GM19238 (cell line): ENCODE measurements at regions not wholly inside any gene's neighbourhood (a gene's known extent, or its start where the extent isn't known, plus 50 kb on each side); places are given as distances from the start of the nearest gene placed in this dataset.

Experiments used
- DNase-seq: peaks from one replicate; pipeline ENCODE4 v3.0.0; 2011; ENCODE audit warnings: low spot score; ENCODE audit not compliant: insufficient read length

GRCh38 chr3:21357241-21357640 is 393.8 kb downstream of the ZNF385D start:
- DNase-seq, result no peak

GRCh38 chr3:21356402-21356801 is 394.6 kb downstream of the ZNF385D start:
- no peak for DNase-seq

- DNase-seq, result no peak
Observed at GRCh38 chr3:21345382-21345976, 405.5 kb downstream of the ZNF385D start.

DNA sequence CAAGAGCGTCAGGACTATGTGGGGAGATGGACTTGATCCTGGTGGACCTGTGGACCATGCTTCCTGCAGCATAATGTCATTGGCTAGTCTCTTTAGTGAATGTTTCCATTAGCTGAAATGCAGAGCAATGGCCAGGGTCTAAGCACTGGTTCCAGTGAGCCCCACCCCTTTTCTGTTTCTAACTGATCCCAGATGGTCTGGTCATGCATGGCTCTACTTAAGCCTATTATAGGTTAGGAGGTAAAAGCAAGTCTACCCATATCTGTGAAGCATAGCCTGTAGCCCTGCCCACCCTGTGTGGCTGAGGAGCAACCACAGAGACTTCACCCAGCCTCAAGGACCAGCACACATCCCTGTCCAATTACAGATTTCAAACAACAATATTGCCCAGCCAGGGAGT is 419.2 kb downstream of the ZNF385D start:
- no peak for DNase-seq

DNA sequence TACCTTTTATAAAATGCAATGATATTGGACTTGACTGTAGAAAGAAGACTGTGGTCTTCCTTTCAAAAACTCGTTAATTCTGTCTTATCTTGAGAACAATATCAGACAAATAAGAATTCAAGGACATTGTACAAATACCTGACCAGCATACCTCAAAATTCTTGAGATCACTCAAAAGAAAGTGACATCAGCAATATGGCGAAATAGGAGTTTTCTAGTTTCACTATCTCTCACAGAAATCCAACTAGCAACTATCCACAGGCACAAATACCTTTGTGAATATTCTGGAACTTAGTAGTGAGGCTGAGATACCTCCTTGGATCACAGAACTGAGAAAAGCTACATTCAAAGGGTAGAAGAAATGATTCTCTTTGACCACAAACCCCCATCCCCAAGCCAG is 419.7 kb downstream of the ZNF385D start:
- DNase-seq, result no peak

DNA sequence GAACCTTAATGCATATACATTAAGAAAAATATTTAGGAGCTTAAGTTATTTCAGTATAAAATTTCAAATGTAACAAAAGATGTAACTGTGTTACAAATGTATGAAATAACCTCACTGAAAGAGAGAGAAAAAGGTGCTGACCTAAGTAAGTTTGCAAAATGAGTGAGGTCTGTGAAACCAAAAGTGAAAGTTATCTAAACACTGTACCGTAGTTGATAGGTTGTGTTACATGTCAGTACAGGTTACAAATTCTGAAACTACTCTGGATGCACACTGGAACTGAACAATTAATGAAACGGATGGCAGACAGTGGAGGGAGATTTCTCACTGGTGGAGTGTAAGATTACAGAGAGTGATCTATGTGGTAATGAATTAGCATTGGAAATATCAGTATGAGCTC is 420.7 kb downstream of the ZNF385D start:
- no peak for DNase-seq

DNA sequence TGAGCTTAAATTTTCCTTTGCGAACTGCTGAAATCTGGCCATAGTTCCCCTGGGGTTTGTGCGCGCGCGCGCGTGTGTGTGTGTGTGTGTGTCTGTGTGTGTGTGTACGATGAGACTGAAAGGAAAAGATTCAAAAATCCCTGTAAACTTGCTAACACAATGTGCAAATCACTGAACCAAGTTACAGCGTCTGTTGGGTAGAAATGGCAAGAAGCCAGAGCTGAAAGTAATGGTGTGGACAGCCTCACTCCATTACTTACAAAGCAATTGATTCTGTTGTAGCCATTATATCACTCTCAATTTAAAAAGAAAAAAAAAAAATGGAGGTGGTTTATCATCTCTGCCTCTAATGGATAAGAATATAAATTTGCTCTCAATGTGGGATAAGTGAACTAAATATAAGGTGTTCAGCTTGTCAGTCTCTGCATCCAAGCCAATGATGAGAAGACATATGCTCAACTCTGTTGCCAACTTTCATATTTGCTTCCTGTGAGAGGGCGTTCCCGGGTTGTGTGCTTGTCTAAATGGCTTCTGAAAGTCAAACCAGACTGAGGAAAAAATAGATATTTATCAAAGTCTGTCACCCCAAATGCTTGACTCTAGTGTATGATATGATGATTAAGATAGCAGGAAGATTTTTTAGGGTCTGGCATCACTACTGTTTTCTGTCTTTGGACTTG is 422.2 kb downstream of the ZNF385D start:
- no peak for DNase-seq

DNA sequence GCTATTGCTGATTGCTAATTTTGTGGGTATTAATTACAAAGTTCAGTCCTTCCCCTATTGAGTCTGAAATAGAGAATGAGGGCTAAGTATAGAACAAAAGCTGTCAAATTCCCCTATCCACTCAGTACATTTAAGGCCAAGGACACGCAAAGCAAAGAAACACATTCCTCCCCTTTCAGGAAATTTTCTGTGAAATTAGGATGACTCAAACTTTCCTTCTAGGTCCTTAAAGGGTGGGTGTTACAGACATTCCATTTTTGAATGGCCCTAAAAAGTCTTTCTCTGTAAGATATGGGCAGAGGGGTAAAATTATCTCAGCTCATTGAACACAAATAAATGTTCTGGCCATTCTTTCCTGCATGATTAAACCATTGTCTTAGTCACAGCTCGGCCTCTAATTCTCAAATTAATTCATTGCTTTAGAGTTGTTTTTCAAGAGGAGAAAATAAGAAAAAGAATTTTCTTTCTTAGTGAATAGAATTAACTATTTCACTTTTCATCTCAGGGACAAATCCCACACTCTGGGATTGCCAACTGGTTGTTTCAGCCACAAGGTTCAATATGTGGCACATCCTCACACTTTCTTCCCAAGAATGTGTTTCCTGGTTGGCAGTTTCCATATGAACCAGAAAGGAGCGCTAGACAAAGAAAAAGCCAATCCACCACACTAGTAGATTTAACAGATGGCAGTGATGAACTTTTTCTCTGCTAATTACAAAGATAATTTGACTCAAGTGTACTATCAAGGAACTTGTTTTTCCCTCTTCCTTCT is 424.1 kb downstream of the ZNF385D start:
- no peak for DNase-seq

DNA sequence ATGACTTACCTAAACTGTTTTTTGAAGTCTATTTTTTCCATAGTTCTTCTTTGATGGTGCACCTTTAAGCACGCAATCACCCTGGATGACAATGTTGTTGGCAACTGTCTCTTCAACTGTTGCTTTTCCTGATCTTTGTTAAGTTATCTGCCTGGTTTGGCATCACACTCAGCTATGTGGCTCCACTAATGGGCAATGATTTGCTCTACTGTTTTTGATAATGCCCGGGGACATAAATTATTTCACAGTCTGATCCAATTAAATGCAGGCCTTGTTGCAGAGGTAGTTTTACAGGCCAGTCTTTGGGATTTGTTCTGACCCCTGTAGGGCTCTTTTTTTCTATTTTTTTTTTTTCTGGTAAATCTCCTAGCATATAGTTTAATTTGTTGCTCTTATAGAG is 436.3 kb downstream of the ZNF385D start:
- no peak for DNase-seq

- no peak for DNase-seq
Observed at GRCh38 chr3:21310891-21311290, 440.1 kb downstream of the ZNF385D start.

DNA sequence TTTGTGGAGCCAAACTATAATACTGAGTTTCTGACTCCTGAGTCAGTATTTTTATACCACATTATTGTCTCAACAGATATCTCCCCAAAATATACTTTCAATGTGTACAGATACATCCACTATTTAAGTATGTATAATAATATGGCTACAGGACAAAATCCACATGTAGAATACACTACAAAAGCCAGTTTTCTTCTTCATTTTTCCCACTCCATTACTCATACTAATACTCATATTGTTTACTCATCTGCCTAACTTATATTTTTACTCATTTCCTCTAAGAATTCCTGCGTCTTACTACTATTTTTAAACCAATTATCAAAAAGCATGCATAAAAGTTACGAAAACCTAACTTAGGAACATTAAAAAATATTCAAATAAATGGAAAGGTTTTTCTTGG is 440.8 kb downstream of the ZNF385D start:
- DNase-seq, result no peak

DNA sequence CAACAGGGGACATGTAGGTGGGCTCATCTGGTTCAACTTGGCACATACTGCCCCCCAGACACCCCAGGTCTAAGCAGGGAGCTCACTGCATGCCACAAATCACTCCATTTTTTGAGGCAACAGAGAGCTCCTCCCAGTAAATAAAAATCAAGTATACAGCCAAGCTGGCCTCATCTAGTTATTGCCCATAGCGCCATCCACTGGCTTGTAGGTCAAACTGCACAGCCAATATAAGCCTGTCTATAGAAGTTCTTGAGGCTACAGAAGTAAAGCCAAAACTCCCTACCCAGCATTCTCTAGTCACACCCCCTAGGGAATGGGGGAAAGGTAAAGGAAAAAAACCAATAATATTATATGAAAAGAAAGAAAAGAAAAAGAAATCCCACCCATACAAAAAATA is 453.7 kb downstream of the ZNF385D start:
- no peak for DNase-seq

- DNase-seq, result no peak
Observed at GRCh38 chr3:21294768-21295167, 456.2 kb downstream of the ZNF385D start.

DNA sequence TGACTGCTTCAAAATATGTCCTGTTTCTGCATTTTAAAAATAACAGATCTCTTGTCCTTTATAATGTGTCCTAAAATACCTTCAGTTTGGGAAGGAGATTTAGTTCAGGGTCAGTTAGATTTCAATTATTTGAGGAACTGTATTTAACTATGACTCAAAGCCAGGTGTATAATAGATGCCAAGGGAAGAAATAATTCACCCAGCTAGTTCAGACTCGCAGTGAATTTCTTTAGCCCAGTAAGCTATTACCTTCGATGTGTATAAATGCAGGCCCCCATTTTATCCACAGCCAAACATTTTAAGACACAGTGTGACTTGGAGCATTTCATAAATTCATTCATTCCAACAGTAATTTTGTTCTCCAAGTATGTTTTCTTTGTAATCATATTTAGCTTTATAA is 458.0 kb downstream of the ZNF385D start:
- no peak for DNase-seq

GRCh38 chr3:21290557-21290956 is 460.5 kb downstream of the ZNF385D start:
- DNase-seq, result no peak

- no peak for DNase-seq
Observed at GRCh38 chr3:21274079-21274571, 476.9 kb downstream of the ZNF385D start.

DNA sequence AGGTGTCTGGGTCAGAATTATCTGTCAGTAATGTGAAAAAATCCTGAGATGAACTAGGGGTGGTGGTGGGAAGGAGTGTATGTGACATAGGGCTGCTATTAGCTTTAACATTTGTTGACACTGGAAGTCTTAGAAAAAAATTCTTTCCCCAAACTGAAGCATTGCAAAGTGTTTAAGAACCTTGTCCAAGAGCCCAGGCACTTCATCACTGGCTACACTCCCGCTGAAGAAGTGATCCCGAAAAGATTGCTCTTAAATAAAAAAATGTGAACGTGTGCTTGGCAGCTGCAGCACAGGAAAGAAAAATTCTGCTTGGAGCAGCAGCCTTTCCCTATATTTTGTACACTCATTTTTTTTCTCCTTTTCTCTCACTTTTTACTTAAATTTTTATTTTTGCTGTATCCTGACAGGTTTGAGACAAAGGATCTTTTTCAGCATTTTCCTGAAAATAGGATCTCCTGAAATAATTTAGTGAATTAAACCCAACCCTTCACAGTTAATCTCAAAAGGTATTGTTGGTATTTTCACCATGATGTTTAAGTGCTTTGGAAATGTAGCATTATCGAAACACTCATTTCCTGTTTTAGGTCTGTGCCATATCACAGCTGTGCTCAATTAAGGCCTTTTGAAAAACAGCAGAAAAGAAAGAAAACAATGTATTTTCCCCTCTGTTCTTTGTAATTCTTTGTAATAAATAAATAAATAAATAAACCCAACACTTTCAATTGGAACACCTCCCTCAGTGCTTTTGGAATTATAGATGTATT is 477.6 kb downstream of the ZNF385D start:
- DNase-seq, result no peak

DNA sequence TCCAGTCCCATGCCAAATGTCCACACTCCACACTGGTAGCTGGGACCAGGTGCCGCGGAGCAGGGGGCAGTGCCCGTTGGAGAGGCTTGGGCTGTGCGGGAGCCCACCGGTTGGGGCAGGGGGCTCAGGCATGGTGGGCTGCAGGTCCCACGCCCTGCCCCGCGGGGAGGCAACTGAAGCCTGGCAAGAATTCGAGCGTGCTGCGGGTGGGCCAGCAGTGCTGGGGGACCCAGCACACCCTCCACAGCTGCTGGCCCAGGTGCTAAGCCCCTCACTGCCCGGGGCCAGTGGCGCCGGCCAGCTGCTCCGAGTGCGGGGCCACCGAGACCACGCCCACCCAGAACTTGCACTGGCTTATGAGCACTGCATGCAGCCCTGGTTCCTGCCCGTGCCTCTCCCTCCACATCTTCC is 479.4 kb downstream of the ZNF385D start:
- DNase-seq, result no peak

DNA sequence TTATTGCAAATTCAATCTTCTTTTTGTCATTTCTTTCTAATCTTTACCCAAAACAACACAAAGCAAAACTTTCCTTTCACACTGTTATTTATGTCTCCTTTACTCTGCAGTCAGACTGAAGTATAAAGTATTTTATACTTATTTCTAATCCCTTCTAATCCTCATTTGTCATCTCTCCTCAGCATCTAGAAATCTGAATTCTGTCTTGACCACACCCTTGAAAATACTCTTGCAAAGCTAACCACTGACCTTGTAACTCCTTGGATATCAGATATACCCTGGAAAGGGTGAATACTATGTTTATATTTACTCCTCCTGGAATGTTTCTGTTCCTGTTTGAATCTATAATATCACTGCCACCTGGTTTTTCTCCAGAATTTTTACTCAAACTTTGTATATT is 481.1 kb downstream of the ZNF385D start:
- no peak for DNase-seq

DNA sequence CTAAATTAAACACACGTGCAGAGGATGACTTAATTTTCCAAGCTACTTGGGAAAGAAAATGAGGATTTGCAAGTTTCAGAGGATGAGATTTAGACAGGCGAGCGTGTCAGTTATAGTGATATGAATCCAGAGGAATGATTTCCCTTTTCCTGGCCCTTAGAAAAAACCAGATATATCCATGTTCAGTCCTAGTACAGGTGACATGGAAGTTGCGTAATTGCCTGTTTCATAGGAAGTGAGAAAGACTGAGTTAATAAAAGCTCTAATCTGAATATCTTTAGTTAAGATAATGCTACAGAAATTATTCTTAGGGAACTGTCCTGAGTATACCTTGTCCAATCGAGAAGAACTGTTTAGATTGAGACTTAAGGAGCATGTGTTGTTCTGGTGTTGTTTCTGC is 490.5 kb downstream of the ZNF385D start:
- DNase-seq, result no peak

- no peak for DNase-seq
Observed at GRCh38 chr3:21259896-21260295, 491.1 kb downstream of the ZNF385D start.

DNA sequence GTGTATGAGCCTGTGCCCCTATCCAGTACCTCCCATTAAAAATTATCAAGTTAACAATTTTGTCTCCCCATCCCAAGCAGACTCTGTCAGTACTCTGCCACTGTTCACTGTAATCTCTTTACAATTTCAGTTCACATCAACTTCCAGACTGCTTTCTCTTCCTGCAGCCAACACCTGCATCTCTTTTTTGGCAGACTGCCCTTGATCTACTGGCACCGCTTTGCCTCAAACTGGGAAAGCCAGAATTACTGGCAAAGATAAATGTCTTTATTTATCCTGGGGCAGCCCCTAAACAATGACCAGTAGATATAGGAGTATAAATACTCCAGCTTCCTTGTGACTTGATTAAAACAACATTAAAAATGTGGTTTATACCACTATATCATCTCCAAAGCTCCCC is 494.1 kb downstream of the ZNF385D start:
- DNase-seq, result no peak
